OCI-LY3 (cell line): ENCODE measurements at regions not wholly inside any gene's neighbourhood (a gene's known extent, or its start where the extent isn't known, plus 50 kb on each side); places are given as distances from the start of the nearest gene placed in this dataset.

Experiments used
- EZH2phosphoT487 ChIP-seq: fragments of 200-600 bp; shearing (Covaris generic); IDR thresholded peaks from 2 replicates; pipeline ENCODE4 v1.6.1; 2018; ENCODE audit warnings: antibody characterized with exemption, mixed run types, low read depth
- TF ChIP-seq, protein P1 (sequence below): fragments of 200-600, 300-600 bp; sonication (generic); IDR thresholded peaks from 2 replicates; pipeline ENCODE4 v1.5.1; 2014; ENCODE audit warnings: antibody characterized with exemption, low read length, low read depth

DNA sequence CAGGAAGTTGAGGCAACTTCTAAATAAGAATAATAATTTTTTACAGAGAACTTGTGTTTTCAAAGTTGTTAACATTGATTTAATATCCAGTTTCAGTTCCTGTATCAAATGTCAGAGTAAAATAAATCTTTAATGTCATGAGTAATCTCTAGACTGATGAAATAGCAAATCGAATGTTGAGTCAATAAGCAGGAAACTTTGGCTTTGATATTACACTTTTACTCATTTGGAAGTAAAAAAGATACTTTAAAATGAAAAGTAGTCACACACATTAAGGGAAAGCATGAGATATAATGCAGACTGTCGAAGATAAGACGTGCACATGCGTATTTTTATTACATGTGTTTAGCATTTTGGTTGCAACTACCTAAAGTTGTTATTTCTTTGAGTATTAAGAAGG is 78.2 kb upstream of the PTGDR start:
- TF ChIP-seq, protein P1, sequence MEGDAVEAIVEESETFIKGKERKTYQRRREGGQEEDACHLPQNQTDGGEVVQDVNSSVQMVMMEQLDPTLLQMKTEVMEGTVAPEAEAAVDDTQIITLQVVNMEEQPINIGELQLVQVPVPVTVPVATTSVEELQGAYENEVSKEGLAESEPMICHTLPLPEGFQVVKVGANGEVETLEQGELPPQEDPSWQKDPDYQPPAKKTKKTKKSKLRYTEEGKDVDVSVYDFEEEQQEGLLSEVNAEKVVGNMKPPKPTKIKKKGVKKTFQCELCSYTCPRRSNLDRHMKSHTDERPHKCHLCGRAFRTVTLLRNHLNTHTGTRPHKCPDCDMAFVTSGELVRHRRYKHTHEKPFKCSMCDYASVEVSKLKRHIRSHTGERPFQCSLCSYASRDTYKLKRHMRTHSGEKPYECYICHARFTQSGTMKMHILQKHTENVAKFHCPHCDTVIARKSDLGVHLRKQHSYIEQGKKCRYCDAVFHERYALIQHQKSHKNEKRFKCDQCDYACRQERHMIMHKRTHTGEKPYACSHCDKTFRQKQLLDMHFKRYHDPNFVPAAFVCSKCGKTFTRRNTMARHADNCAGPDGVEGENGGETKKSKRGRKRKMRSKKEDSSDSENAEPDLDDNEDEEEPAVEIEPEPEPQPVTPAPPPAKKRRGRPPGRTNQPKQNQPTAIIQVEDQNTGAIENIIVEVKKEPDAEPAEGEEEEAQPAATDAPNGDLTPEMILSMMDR = no peak
- TF ChIP-seq EZH2phosphoT487 = no peak
